Nephron progenitor cell (in vitro differentiated cells): ENCODE measurements at regions not wholly inside any gene's neighbourhood (a gene's known extent, or its start where the extent isn't known, plus 50 kb on each side); places are given as distances from the start of the nearest gene placed in this dataset.
"Not testable (repeated sequence)": the region's sequence is repeated elsewhere in the genome, so short reads cannot be mapped to it uniquely, and the experiment has no call there.

ENCODE experiments used
- DNase-seq: peaks from one replicate; pipeline ENCODE4 v3.0.0; 2021
- H3K27ac Mint-ChIP-seq: 2 replicates; pipeline ENCODE4 v1.8.0; 2021; ENCODE audit warnings: mild to moderate bottlenecking, moderate library complexity, mixed read lengths
- H3K27me3 Mint-ChIP-seq: 2 replicates; pipeline ENCODE4 v1.8.0; 2021; ENCODE audit warnings: mild to moderate bottlenecking, low read depth, mixed read lengths; ENCODE audit not compliant: poor library complexity
- H3K36me3 Mint-ChIP-seq: 2 replicates; pipeline ENCODE4 v1.8.0; 2021; ENCODE audit warnings: low read depth, mixed read lengths
- H3K4me1 Mint-ChIP-seq: 2 replicates; pipeline ENCODE4 v1.8.0; 2021; ENCODE audit warnings: mixed read lengths
- H3K4me3 Mint-ChIP-seq: 2 replicates; pipeline ENCODE4 v1.8.0; 2021; ENCODE audit warnings: mild to moderate bottlenecking, moderate library complexity, mixed read lengths
- H3K9me3 Mint-ChIP-seq: 2 replicates; pipeline ENCODE4 v1.8.0; 2021; ENCODE audit warnings: mild to moderate bottlenecking, moderate library complexity, mixed read lengths
- CTCF ChIP-seq: fragments of 200-600 bp; sonication (generic); IDR thresholded peaks from 2 replicates; pipeline ENCODE4 v1.5.0; 2021; ENCODE audit warnings: antibody characterized with exemption

GRCh38 chr1:192506741-192507155 is 68.8 kb upstream of the RGS1 start:
- Mint-ChIP-seq H3K36me3 (no peaks in the 10 kb centered on the region), H3K9me3 (peaks cover 2% of the 10 kb centered on the region), H3K4me1 (peaks cover 10% of the 10 kb centered on the region), H3K27me3 (no peaks in the 10 kb centered on the region), H3K27ac (no peak overlapping the region), H3K4me3 (no peak overlapping the region)
- TF ChIP-seq CTCF: peak; percentile 24
- no peak for DNase-seq

- H3K4me3 Mint-ChIP-seq: no peak overlapping the region
- H3K36me3 Mint-ChIP-seq: no peaks in the 10 kb centered on the region
- no peak for DNase-seq
- H3K9me3 Mint-ChIP-seq: no peaks in the 10 kb centered on the region
- H3K27ac Mint-ChIP-seq: peak overlapping the region; percentile 90
- H3K27me3 Mint-ChIP-seq: peaks cover 6% of the 10 kb centered on the region
- TF ChIP-seq CTCF: no peak
- H3K4me1 Mint-ChIP-seq: peaks cover 30% of the 10 kb centered on the region
These were observed 63.0 kb upstream of the RGS1 start for GRCh38 chr1:192512426-192513162.

- no peak for DNase-seq
- Mint-ChIP-seq H3K27me3 (peaks cover 7% of the 10 kb centered on the region), H3K36me3 (no peaks in the 10 kb centered on the region), H3K4me3 (no peak overlapping the region), H3K4me1 (peaks cover 32% of the 10 kb centered on the region), H3K9me3 (no peaks in the 10 kb centered on the region), H3K27ac (peak overlapping the region; percentile 11)
- no peak for TF ChIP-seq CTCF
These were observed 62.4 kb upstream of the RGS1 start for GRCh38 chr1:192513196-192513595.

GRCh38 chr1:192513697-192514096 is 61.9 kb upstream of the RGS1 start:
- no peak for DNase-seq
- Mint-ChIP-seq H3K4me1 (peaks cover 32% of the 10 kb centered on the region), H3K4me3 (no peak overlapping the region), H3K36me3 (no peaks in the 10 kb centered on the region), H3K27ac (no peak overlapping the region), H3K27me3 (peaks cover 7% of the 10 kb centered on the region), H3K9me3 (no peaks in the 10 kb centered on the region)
- TF ChIP-seq CTCF: no peak

- Mint-ChIP-seq H3K9me3 (no peaks in the 10 kb centered on the region), H3K4me1 (peaks cover 22% of the 10 kb centered on the region), H3K4me3 (no peak overlapping the region), H3K36me3 (no peaks in the 10 kb centered on the region), H3K27me3 (peaks cover 7% of the 10 kb centered on the region), H3K27ac (no peak overlapping the region)
- no peak for TF ChIP-seq CTCF
- no peak for DNase-seq
These were observed 58.7 kb upstream of the RGS1 start for GRCh38 chr1:192516776-192517297.

GRCh38 chr1:192517716-192518355 is 57.7 kb upstream of the RGS1 start:
- not testable (repeated sequence) for H3K27me3 Mint-ChIP-seq, DNase-seq, H3K4me3 Mint-ChIP-seq, H3K9me3 Mint-ChIP-seq, H3K27ac Mint-ChIP-seq, H3K36me3 Mint-ChIP-seq
- peaks cover 12% of the 10 kb centered on the region for H3K4me1 Mint-ChIP-seq
